OCI-LY1 (cell line): ENCODE measurements at regions not wholly inside any gene's neighbourhood (a gene's known extent, or its start where the extent isn't known, plus 50 kb on each side); places are given as distances from the start of the nearest gene placed in this dataset.

Experiments
- EZH2 ChIP-seq: fragments of 200-600 bp; sonication (generic), shearing (Covaris generic); IDR thresholded peaks from 2 replicates; pipeline ENCODE4 v1.8.0; 2017; ENCODE audit warnings: borderline replicate concordance, mixed run types, mild to moderate bottlenecking, antibody characterized with exemption, low read length, moderate library complexity, mixed read lengths
- TF ChIP-seq, protein P1 (sequence below): fragments of 200-600 bp; sonication (generic), shearing (Covaris generic); IDR thresholded peaks from 2 replicates; pipeline ENCODE4 v1.5.1; 2017; ENCODE audit warnings: mild to moderate bottlenecking, antibody characterized with exemption, low read length, moderate library complexity, mixed read lengths

DNA sequence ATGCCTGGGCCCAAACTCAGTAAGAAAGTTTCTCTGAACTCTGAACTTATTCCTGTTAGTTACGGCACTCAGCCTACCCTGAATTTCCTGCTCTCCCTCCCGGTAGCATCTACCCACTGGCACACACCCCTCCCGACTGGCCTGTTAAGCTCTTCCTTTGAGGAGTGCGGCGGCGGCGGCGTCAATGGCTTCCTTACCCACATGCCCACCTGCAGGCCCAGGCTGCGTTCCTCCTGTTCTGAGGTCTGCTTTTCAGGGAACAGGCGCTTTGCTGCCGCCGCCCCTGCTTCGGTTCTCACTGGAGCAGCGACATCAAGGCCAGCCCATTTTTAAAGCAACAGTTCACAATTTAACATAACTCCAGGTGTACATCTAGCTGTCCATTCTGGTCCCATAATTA is 432.4 kb downstream of the DCDC2C start:
- TF ChIP-seq, protein P1, sequence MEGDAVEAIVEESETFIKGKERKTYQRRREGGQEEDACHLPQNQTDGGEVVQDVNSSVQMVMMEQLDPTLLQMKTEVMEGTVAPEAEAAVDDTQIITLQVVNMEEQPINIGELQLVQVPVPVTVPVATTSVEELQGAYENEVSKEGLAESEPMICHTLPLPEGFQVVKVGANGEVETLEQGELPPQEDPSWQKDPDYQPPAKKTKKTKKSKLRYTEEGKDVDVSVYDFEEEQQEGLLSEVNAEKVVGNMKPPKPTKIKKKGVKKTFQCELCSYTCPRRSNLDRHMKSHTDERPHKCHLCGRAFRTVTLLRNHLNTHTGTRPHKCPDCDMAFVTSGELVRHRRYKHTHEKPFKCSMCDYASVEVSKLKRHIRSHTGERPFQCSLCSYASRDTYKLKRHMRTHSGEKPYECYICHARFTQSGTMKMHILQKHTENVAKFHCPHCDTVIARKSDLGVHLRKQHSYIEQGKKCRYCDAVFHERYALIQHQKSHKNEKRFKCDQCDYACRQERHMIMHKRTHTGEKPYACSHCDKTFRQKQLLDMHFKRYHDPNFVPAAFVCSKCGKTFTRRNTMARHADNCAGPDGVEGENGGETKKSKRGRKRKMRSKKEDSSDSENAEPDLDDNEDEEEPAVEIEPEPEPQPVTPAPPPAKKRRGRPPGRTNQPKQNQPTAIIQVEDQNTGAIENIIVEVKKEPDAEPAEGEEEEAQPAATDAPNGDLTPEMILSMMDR = no peak
- no peak for TF ChIP-seq EZH2
